ENCODE measurements at regions not wholly inside any gene's neighbourhood (a gene's known extent, or its start where the extent isn't known, plus 50 kb on each side); places are given as distances from the start of the nearest gene placed in this dataset.
"Not testable (repeated sequence)": the region's sequence is repeated elsewhere in the genome, so short reads cannot be mapped to it uniquely, and the experiment has no call there.

DNA sequence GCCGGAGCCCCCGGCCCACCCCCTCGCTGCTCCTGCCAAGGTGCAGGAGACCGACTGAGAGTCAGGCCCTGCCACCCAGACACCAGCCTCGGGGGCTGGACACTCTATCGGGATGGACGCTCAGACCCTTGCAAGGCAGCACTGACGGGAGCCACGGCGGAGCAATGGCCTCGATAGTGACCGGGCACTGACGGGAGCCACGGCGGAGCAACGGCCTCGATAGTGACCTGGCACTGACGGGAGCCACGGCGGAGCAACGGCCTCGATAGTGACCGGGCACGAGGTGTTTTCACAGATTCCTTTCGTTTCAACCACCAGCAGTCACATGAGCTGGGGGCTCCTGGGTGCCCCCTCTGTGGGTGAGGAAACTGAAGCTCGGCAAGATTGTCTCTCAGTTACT is 123.6 kb upstream of the PPP1R26 start:
- DNase-seq (ENCODE audit: low read depth in 2 of 2) = no peak

DNA sequence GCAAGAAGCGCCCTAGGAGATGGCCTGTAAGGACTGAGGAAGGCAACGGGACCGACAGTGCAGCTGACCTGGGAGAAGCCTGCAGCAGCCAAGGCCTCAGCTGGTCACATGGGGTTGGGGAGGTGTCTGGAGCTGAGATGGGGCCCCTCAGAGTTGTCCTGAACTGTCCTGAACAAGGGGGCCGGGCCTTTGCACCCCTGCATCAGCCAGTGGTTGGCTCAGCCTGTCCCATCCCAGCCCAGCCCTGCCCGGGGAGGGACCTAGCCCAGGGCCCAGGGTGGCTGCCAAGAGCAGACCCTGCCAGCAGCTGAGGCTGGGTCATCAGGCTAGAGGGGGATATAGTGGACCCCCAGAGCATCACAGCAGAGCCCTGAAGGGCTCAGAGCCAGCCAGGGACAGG is 122.8 kb upstream of the PPP1R26 start:
- DNase-seq (ENCODE audit: low read depth in 2 of 2) = no peak

DNA sequence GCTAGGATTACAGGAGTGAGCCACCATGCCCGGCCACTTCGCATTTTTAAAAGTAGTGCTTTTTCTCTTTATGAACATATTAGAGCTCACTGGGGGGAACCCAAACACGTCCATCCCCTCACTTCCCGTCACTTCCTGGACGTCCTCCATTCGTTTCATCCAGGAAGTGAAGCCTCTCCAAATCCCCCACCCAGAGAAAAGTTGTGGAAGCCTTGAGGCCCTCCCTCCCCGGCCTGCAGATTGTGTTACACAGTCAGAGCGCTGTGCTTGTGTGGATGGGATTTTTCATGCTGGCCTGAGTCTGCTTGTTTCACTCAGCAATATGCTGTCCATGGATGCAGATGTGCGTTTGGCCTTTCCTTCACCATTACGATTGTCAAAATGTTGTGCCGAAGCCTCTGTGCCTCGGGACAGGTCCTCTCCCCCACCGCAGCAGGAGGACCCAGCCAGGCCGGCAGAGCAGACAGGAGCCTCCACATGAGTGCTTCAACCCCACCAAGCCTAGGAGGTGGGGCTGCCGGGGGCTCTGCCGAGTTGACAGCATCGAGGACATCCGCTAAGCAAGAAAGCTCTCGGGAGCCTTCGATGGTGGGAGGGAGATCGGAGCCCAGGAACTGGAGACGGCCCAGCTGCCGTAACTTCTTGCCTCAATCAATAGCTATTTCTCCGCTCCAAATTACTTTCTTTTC is 121.6 kb upstream of the PPP1R26 start:
- DNase-seq (ENCODE audit: low read depth in 2 of 2) = no peak

DNA sequence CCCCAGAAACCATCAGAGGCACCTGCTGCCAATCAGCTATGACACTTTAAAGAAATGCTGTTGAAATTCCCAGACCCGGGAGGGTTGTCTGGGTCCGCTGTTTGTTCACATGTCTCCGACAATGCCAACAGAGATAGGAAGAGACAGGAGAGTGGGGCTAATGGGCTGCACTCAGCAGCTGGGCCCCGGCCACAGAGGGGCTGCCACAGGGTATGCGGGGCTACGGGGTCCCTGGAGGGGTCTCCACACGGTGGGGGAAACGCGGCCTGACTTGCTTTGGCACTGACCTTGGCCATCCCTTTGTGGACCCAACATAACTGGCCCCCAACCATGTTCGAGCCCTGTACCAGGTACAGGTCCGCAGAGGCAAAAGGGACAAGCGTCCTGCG is 121.0 kb upstream of the PPP1R26 start:
- DNase-seq (ENCODE audit: low read depth in 2 of 2) = no peak

DNA sequence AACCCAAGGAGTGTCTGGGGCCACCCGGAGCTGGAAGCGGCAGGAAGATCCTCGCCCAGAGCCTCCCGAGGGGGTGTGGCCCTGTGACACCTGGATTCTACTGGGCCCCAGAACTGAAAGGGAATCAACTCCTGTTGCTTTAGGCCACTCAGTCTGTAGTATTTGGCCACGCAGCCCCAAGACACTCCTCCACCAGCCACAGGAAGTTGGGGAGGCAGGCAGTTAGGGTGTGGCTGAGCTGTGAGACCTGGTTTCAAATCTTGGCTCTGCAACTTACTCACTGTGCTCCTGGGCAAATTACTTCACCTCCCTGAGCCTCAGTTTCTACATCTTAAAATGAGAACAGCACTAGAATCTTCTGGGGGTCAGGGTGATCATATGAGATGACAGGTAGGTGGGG is 119.8 kb upstream of the PPP1R26 start:
- no peak for DNase-seq (ENCODE audit: low read depth in 2 of 2)

DNA sequence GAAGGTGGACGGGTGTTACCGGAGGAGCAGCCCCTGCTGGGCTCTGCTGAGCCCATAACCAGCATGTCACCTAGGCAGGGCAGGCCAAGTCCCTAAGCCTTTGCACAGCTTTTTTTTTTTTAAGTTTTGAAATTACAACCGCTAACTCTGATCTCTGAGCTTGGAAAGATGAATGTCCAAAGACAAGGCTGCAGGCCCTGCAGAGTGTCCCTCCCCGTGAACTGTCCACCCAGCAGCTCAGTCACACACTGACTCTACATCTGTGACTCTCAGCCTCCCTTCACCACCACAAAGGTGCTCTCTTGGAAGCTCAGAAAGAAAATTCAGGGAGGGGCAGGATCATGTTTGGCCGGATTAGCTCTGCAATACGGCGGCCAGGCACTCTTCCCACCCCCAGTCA is 119.0 kb upstream of the PPP1R26 start:
- no peak for DNase-seq (ENCODE audit: low read depth in 2 of 2)

DNA sequence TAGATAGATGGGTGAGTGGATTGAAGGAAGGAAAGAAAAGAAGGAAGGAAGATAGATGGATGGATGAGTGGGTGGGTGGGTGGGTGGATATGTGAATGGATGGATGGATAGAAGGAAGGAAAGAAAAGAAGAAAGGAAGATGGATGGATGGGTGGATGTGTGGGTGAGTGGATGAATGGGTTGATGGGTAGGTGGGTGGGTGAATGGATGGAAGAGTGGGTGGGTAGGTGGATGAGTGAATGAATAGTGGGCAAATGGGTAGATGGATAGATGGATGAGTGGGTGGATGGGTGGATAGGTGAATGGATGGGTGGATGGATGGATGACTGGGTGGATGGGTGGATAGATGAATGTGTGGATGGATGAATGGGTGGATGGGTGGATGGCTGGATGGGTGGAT is 117.9 kb upstream of the PPP1R26 start:
- DNase-seq (ENCODE audit: low read depth in 2 of 2) = not testable (repeated sequence)

DNA sequence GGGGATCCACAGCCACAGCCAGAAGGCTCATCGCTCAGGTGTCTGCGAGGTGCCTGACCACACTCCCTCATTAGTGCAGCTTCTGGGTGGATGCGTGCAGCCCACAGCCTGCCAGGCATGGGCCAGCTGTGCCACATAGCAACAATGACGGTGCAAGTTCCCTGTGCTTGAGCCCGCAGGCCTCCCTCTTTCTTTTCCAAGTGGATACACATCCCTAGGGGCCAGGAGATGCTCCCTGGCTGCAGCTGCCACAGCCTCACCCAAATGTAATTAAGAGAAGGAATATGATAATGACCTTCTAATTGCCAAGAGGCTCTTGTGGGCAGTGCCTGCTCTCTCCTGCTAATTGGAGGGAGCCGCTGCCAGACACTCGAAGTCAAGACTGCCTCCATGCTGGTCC is 116.0 kb upstream of the PPP1R26 start:
- DNase-seq (ENCODE audit: low read depth in 2 of 2) = no peak

DNA sequence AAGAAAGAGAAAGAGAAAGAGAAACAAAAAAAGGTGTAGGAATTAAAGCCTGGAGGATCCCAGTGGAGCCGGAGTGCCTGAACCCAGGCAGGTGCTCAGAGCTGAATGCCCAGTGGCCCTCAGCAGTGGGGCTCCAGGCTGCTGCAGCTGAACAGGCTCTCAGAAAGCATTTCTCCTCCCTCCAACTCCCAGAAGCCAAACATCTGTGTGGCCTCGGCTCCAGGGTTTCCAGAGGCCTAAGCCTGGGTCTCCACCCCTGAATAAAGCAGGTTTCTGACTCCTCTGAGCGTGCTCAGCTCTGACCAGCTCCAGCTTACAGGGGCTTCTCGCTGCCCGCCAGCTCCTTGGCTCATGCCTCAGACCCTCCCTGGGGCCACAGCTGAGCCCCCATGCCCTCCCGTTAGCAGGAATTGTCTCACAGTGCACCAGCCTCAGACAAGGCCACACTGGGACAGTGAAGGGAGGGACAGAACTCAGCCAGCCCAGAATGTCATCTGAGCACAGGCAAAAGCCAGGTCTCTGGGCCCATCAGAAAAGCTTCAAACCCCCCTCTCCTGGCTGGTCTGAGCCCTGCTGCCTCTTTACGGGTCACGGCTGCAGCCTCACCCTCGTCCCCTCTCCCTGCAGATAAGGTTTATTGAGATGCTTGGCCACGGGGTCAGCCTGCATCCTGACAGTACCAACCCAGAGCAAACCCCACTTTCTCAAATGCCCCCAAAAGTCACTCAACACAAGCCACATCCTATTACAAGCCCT is 114.4 kb upstream of the PPP1R26 start:
- no peak for DNase-seq (ENCODE audit: low read depth in 2 of 2)

DNA sequence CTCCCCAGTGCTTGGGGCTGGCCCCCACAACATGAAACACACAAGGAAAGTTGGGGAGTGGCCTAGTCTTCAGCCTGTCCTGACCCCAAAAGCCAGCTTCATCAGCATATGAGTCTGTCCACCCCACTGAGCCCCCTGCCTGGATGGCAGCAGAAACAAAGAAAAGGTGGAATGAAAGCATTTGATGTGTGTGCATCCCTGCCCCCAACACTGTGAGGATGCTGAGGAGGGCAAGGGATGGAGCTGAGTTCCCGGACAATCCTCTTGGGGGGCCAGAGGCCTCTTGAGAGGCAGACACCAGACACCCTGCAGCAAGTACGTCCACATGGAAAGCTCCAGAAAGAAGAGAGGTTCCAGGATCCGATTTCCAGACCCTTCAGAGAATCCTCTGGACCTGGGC is 113.5 kb upstream of the PPP1R26 start:
- no peak for DNase-seq (ENCODE audit: low read depth in 2 of 2)

DNA sequence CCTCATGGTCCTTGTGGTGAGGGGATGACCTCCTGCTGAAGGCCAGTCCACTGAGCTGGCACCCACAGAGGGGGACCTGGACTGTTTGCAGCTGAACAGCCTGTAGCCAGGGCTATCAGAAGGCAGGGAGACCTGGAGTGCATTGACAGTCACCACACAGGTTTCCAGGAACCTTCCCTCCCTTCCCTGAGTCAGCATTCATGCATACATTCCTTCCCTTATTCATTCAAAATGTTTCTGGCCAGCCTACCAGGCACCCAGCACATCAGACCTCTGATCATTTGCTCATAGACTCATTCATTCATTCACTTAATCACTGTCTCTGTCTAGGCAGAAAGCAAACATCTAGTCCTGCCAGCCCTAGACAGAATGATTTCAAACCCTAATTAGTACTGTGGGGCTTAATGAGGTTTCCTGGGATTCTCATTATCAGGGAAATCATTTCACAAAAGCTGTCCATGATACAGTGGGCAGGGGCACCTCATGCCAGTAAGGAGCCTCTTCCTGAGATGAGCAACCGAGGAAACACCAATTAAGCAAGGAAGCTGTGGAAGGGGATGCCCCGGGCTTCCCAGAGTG is 110.1 kb upstream of the PPP1R26 start:
- DNase-seq (ENCODE audit: low read depth in 2 of 2) = no peak

DNA sequence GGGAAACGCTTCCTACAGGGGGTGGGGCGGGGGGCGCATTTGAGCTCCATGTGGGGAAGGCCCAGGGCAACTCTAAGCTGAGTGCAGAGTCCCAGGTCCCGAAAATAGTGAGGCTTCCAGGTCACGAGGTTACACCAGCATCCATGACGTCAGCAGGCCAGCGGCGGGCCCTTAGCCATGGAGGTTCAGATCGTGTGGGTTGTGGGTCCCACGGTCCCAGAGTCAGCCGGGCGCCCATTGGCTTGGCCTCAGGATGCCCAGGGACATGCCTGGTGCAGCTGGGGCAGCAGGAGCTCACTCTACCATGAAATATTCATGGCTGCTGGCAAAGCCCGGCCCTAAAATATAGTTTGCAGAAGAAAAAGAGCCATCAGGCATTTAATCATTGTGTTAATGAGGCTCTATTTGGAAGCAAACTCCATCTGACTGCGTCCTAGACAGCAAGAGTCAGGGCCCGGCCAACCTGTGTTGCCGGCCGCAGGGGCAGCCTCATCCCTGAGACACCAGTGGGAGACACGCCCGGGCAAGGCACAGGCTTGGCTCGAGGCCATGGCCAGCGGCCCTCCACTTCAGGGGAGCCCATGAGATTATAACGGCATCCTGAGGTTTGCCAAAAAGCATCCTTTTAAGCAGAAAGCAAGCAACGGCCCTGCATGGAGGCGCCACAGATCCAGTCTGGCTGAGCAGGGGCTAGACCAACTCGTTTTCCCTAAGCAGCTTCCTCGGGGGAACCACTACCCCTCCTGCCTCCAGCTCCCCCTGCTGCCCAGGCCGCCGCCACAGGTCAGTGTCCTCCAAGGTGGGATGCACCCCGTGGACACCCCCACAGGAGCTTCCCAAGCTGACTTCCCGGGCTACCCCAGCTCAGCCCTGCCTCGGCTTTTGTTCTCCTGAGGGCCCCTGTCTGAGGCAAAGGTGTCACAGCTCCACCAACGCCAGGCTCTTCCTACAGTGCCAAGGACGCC is 108.9 kb upstream of the PPP1R26 start:
- DNase-seq (ENCODE audit: low read depth in 2 of 2) = no peak

DNA sequence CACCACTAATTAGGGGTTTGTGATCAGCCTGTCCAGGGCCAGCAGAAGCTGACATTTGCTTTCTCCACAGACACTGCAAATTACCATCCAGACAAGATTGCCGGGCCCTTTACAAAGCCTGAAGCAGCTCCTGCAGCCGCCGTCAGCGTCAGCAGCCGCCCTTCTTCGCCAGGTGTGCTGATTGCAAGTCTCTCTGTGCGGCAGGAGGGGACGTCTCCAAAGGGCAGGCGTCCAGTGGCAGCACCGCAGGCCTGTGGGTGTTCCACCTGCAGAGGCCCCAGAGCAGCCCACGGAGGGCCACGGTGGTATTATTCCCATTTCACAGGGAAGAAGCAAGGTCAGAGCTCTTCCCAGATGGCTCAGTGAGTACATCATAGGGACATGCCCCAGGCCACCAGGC is 108.0 kb upstream of the PPP1R26 start:
- no peak for DNase-seq (ENCODE audit: low read depth in 2 of 2)

DNA sequence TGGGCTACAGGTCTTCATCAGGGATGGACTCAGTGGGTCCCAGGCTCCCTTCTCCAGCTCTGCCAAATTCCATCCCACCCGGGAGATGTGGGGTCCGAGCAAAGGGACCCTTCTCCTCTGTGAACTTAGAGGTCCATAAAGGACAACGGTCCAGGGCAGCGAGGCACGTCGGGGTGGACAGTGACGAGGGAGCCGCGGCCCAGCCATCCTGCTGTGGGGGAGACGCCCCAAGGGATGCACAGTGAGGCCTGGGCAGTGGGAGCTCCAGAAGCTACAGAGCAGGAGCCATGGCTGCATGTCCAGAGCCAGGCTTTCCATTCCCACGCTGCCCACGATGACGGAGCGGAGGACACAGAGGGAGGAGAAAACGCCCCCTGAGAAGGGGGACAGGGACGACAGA is 107.5 kb upstream of the PPP1R26 start:
- no peak for DNase-seq (ENCODE audit: low read depth in 2 of 2)

DNA sequence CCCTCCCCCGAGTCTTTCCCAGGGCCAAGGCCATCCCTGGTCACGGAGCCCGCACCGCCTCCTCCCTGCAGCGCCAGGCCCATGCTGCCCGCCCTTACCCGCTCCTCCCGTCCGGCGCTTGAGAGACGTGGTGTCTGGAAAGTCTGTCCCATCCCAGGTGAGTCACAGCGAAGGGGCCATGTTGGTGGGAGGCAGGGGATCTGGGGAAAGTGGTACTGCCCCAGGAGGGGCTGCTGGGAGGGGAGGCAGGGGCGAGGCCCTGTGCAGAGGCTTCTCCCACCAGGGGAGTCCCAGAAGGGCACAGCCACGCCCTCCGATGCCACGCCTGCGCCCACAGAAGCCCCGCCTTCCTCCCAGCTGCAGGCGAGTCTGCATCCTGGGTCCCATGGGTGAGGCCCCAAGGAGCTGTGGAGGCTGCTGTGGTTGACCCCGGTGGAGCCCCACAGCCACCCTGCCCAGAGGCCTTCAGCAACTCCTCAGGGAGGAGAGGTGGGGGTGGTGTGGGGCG is 107.0 kb upstream of the PPP1R26 start:
- no peak for DNase-seq (ENCODE audit: low read depth in 2 of 2)

DNA sequence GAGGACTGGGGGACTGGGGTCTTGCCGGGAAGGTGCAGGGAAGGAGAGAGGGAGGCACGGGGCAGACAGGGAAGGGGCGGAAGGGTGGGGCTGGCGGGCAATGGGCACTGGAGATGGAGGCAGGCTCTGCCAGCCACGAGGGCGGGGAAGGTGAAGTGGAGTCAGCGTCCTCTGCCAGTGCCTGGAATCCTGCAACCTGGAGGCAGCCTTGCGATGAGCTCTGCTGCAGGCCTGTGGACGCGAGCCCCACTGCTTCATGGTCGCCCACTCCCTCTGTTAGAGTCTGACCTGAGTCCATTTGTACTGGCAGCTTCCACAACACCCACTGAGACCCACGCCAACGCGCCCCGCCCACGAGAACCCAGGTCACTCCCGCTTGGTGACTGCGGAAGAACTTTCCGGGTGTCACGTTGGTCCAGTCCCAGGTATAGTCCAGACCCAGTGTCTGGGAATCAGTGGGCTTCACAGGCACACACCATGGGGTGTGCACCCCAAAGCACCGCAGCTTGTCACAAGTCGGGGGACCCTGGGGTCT is 106.4 kb upstream of the PPP1R26 start:
- no peak for DNase-seq (ENCODE audit: low read depth in 2 of 2)

DNA sequence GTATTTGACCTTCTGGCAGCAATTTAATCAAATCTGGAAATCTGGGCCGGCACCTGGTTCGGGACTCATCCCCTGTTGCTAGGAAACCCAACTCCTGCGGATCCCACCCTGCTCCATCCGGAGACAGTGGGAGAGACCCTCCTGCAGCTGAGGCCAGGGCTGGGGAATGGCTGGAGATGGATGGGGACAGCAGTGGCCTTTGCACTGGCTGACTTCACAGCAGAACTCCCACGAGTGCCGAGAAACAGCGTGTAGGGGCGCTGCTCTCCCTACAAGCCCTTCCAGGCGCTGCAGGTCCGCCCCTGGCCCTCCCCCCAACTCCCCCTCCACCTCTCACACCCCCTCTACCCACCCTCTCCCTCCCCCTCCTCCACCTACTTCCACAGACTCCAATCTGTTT is 105.8 kb upstream of the PPP1R26 start:
- DNase-seq (ENCODE audit: low read depth in 2 of 2) = no peak

DNA sequence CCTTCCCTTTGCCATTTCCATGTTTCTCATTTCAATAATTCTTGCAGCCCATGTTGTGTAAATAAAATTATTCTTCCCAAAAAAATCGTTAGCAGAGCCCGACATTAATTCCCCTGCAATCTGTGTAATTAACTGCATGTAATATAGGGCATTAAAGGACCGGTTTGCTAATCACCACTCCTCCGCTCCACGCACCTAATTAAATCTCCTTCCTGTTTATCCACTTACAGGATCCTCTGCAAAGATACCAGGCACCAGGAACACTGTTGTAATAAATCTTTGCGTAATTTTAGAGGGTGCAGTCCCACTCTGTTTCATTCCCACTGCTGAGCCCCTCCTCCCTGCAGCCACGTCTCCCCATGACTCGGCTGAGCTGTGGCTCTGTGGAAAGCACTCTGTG is 105.0 kb upstream of the PPP1R26 start:
- no peak for DNase-seq (ENCODE audit: low read depth in 2 of 2)

DNA sequence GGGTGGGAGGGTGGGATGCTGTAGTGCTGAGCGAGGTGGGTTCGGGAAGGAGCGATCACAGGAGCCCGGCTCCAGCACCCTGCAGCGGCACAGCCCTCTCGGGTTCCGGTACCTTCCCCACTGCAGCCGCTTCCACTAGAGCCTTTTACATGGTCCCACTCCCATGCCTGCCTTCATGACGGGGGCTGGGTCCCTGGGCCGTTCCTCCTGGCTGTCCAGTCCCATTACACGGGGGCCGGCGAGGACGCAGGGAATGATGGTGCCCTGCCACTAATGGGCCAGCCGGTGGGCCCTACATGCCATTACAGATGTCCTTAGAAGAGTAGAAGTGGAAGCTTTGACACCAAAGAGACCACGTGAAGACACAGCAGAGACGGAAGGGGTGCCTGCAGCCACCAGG is 104.6 kb upstream of the PPP1R26 start:
- DNase-seq (ENCODE audit: low read depth in 2 of 2) = no peak

DNA sequence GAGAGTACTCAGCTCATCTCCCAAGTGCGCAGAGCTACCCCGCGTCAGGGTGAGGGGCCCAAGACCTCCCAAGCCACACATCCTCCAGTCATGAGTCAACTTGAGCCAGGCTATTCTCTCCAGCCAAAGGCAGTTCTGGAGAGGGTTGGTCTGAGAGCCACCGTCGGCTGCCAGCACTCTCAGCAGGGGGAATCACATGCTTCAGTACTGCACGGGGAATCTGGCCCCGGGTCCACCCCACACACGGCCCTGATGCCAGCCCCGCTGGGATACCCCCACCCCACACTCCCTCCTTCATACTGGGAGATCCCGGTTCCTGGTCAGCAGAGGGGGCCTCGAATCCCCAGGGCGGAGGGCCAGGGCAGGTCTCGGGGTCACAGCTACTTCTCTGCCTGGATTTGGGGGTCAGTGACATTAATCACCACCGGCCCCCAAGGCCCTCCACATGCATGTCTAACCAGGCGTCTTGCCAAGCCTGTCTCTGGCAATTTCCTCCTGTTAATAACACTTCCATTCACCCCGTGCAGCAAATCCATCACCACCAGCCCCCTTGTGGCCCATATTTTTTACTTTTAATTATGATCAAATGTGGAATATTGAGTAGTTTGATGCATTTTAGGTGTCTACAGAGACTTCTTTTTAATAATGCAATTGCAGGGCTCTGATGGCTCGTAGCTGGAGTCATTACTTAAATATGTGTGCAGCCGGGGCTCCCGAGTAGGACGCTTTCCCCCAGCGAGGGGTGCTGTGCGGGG is 102.9 kb upstream of the PPP1R26 start:
- DNase-seq (ENCODE audit: low read depth in 2 of 2) = no peak

DNA sequence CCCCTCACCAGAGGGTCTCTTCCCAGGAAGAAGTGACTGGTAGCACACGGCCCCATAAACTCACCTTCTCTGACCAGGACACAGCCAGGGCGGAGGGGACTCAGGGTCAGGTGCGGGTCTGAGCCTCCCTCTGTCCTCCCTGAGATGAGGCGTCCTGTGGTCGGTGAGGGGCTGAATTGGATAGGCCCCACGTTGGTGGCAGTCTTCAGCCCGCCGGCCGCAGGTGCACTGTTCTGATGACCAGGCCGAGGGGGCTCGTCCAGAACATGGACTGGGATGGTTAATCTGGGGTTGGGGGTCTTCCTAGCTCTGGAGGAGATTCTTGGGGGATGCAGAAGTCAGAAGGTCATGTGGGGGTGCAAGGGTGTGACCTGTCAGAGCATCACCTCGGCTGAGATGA is 102.2 kb upstream of the PPP1R26 start:
- DNase-seq (ENCODE audit: low read depth in 2 of 2) = no peak

All from activated CD8-positive, alpha-beta memory T cell treated with anti-CD3 and anti-CD28 coated beads for 4 hours (primary cell).